Heart left ventricle (tissue), 16 donors: ENCODE measurements at regions not wholly inside any gene's neighbourhood (a gene's known extent, or its start where the extent isn't known, plus 50 kb on each side); places are given as distances from the start of the nearest gene placed in this dataset.
A peak's percentile ranks its signal among the peaks of the same experiment; 100 is the strongest.

Source experiments
- ATAC-seq, 4 donors: fragments of 200-7000 bp; cut with Tn5 transposase; one replicate each; pipeline ENCODE4 v1.9.1; 2020 to 2022; ENCODE audit warnings: moderate library complexity in 4 of 4, mild to moderate bottlenecking in 3 of 4, moderate number of reproducible peaks in 1 of 4
- DNase-seq, 5 donors: peaks; one replicate each; pipeline ENCODE4 v3.0.0-alpha.2; 2020
- H3K27ac ChIP-seq, 12 donors: fragments of 200-600 bp; sonication (generic) in 4 of 12; one replicate each; pipeline versions ENCODE4 v1.5.0 to v1.8.0; 2016 to 2022; ENCODE audit warnings: mild to moderate bottlenecking in 2 of 12
- H3K27me3 ChIP-seq, 9 donors: fragments of 200-600 bp; sonication (generic) in 2 of 9; one replicate each; pipeline versions ENCODE4 v1.5.1 to v1.8.0; 2016 to 2022; ENCODE audit warnings: mild to moderate bottlenecking in 3 of 9
- H3K36me3 ChIP-seq, 9 donors: fragments of 200-600 bp; sonication (generic) in 2 of 9; one replicate each; pipeline versions ENCODE4 v1.5.0 to v1.8.0; 2018 to 2022; ENCODE audit warnings: mild to moderate bottlenecking in 2 of 9
- H3K4me1 ChIP-seq, 12 donors: fragments of 200-600 bp; sonication (generic) in 4 of 12; one replicate each; pipeline versions ENCODE4 v1.5.0 to v1.8.0; 2016 to 2022; ENCODE audit warnings: mild to moderate bottlenecking in 3 of 12
- H3K4me3 ChIP-seq, 12 donors: fragments of 200-600 bp; sonication (generic) in 4 of 12; one replicate each; pipeline versions ENCODE4 v1.5.0 to v1.8.0; 2017 to 2022; ENCODE audit warnings: mild to moderate bottlenecking in 9 of 12, moderate library complexity in 4 of 12
- H3K9me3 ChIP-seq, 12 donors: fragments of 200-600 bp; sonication (generic) in 4 of 12; one replicate each; pipeline versions ENCODE4 v1.5.0 to v1.8.0; 2016 to 2022; ENCODE audit warnings: mild to moderate bottlenecking in 1 of 12
- CTCF ChIP-seq, 12 donors: fragments of 200-600 bp; sonication (generic) in 4 of 12; IDR thresholded peaks; one replicate each; pipeline versions ENCODE4 v1.5.0 to v1.8.0; 2018 to 2022; ENCODE audit warnings: antibody characterized with exemption in 12 of 12, mild to moderate bottlenecking in 5 of 12
- POLR2A ChIP-seq, 2 donors: fragments of 450-650 bp; IDR thresholded peaks; one replicate each; pipeline ENCODE4 v1.6.1; 2017; ENCODE audit warnings: antibody characterized with exemption in 2 of 2, mild to moderate bottlenecking in 2 of 2, moderate library complexity in 2 of 2
- WGBS, 4 donors: extraction: QIAGEN DNeasy Blood & Tissue Kit in 2 of 4; methylation state at CpG; one replicate each; pipeline versions ENCODE4 v1.1.5 to v1.1.7; 2013 to 2018; 5-methylcytosine and 5-hydroxymethylcytosine counted together
- intact Hi-C, 10 donors: fragments of 100-400 bp; cut with DNase I; formaldehyde crosslinking; loops; one replicate each; pipeline versions ENCODE4 v1.11.1 to v1.14.2; 2022
- donor health status: ischemic (EF 13 %, LVEDD 7.1; RV severe dilation, severe dysfunction).
- donor health status: healthy with polysubstance abuse.
- donor health status: DM: no; HTN: yes; CAD: no.
- donor health status: DM: no; HTN: no; CAD: no.
- donor health status: ischemic (EF 25% LVEDD 6.9; RV normal size, moderate dysfunction).
- donor health status: ischemic (EF 25% LVEDD 5.7; RV mildly dilated, moderate dysfunction).
- donor health status: healthy.
- donor health status: DM: yes; HTN: yes; CAD: no.
- donor health status: ischemic (EF 35%, LVEDD 5.7; RV mildly dilated, moderate dysfunction).
- donor health status: nonischemic (EF 11% LVEDD 7.7; RV severe dilation, severe dysfunction).
- donor health status: DM: yes; HTN: yes; CAD: no.
- donor health status: PGD.
- donor health status: ischemic (EF 29% LVEDD 5.4; RV normal size, mild dysfunction).
- donor health status: nonischemic (EF 23%, LVEDD 6.1; RV moderate dilation, normal function).

GRCh38 chr13:88704600-88705275 is 1033.6 kb downstream of the SLITRK5 start:
- TF ChIP-seq CTCF (IDR thresholded peaks at IDR 0.05) (no peak), POLR2A (IDR thresholded peaks at IDR 0.05) (no peak)
- no peaks in the 10 kb centered on the region for H3K36me3 ChIP-seq
- DNase-seq (no peak), ATAC-seq (peak in 1 of 4 donors; percentile 32)
- intact Hi-C loops = no loop called here
- H3K4me1 ChIP-seq = no peaks in the 10 kb centered on the region
- peak overlapping the region in 10 of 12 donors; percentile 12 to 52 (median 38) for H3K4me3 ChIP-seq
- peak overlapping the region in 2 of 12 donors; percentile 20 to 26 for H3K27ac ChIP-seq
- no peaks in the 10 kb centered on the region for H3K27me3 ChIP-seq
- H3K9me3 ChIP-seq = peaks cover 0 to 5% (median 0%) of the 10 kb centered on the region in 12 donors
- WGBS, 4 donors = 23 to 34% (median 27%) methylated on average over 7 of the region's 7 CpGs

- no peak overlapping the region for H3K27ac ChIP-seq
These were observed 1036.5 kb downstream of the SLITRK5 start for GRCh38 chr13:88707646-88708045.

GRCh38 chr13:88717946-88718345 is 1046.8 kb downstream of the SLITRK5 start:
- no peak overlapping the region for H3K4me3 ChIP-seq
- peaks cover 0 to 5% (median 0%) of the 10 kb centered on the region in 12 donors for H3K9me3 ChIP-seq
- ATAC-seq = no peak
- H3K27me3 ChIP-seq = no peaks in the 10 kb centered on the region
- no peak overlapping the region for H3K27ac ChIP-seq
- no peaks in the 10 kb centered on the region for H3K4me1 ChIP-seq
- peak in 1 of 5 donors; percentile 11 for DNase-seq
- TF ChIP-seq CTCF (IDR thresholded peaks at IDR 0.05) = no peak
- TF ChIP-seq POLR2A (IDR thresholded peaks at IDR 0.05) = no peak
- no peaks in the 10 kb centered on the region for H3K36me3 ChIP-seq
- intact Hi-C loops = no loop called here
- WGBS, 4 donors = 88 to 93% (median 90%) methylated on average over 21 to 22 of the region's 22 CpGs

More at GRCh38 chr13:88707646-88708045, 1036.5 kb downstream of the SLITRK5 start:
- H3K36me3 ChIP-seq = no peaks in the 10 kb centered on the region
- no peaks in the 10 kb centered on the region for H3K9me3 ChIP-seq
- ATAC-seq (no peak), DNase-seq (no peak)
- no peak overlapping the region for H3K4me3 ChIP-seq
- TF ChIP-seq CTCF (IDR thresholded peaks at IDR 0.05) (no peak), POLR2A (IDR thresholded peaks at IDR 0.05) (no peak)
- H3K4me1 ChIP-seq = no peaks in the 10 kb centered on the region
- intact Hi-C loops = no loop called here
- H3K27me3 ChIP-seq = no peaks in the 10 kb centered on the region

- WGBS, 4 donors = 77 to 89% (median 84%) methylated on average over 1 of the region's 1 CpG
- intact Hi-C loops = no loop called here
- ATAC-seq (no peak), DNase-seq (no peak)
- Histone ChIP-seq H3K9me3 (peaks cover 0 to 5% (median 0%) of the 10 kb centered on the region in 12 donors), H3K4me3 (no peak overlapping the region), H3K27ac (no peak overlapping the region), H3K36me3 (no peaks in the 10 kb centered on the region), H3K27me3 (no peaks in the 10 kb centered on the region), H3K4me1 (no peaks in the 10 kb centered on the region)
- no peak for TF ChIP-seq CTCF (IDR thresholded peaks at IDR 0.05)
- no peak for TF ChIP-seq POLR2A (IDR thresholded peaks at IDR 0.05)
These were observed 1047.6 kb downstream of the SLITRK5 start for GRCh38 chr13:88718781-88719180.
